ENCODE measurements at regions not wholly inside any gene's neighbourhood (a gene's known extent, or its start where the extent isn't known, plus 50 kb on each side); places are given as distances from the start of the nearest gene placed in this dataset.

GRCh38 chr12:72777806-72778205 lies 505.6 kb downstream of the TRHDE start:
- WGBS (ENCODE audit: insufficient coverage): no CpG with 5 or more reads among the region's 1 CpG
- Histone ChIP-seq H3K4me1 (ENCODE audit: control insufficient read depth in 2 of 2, insufficient read depth in 2 of 2, low read length in 2 of 2) (no peaks in the 10 kb centered on the region), H3K36me3 (replicated peaks in 1 of 2; ENCODE audit: control extremely low read depth in 1 of 2, control insufficient read depth in 1 of 2, extremely low read depth in 1 of 2, insufficient read depth in 2 of 2, low read length in 1 of 2) (no peaks in the 10 kb centered on the region), H3K4me2 (replicated peaks; ENCODE audit: low read depth, low read length, poor library complexity, severe bottlenecking) (no peak overlapping the region), H3K27me3 (replicated peaks in 1 of 4; ENCODE audit: control extremely low read depth in 1 of 4, control insufficient read depth in 3 of 4, insufficient read depth in 4 of 4, low read length in 3 of 4) (no peaks in the 10 kb centered on the region), H4K20me1 (ENCODE audit: control insufficient read depth, insufficient read depth, low read length, poor library complexity, severe bottlenecking) (no peaks in the 10 kb centered on the region), H3K9me3 (ENCODE audit: control extremely low read depth in 1 of 3, control insufficient read depth in 2 of 3, insufficient read depth in 1 of 3, low read length in 2 of 3) (peaks cover 0 to 4% (median 0%) of the 10 kb centered on the region in 3 donors), H3K9ac (ENCODE audit: low read length) (no peak overlapping the region), H3K4me3 (ENCODE audit: control extremely low read depth in 1 of 5, extremely low read depth in 1 of 5, insufficient read depth in 1 of 5, low read depth in 2 of 5, low read length in 4 of 5) (no peak overlapping the region), H3K27ac (ENCODE audit: low read length in 2 of 2) (no peak overlapping the region), H2AFZ (ENCODE audit: insufficient read depth, low read depth, low read length, poor library complexity, severe bottlenecking) (no peak overlapping the region), H3K79me2 (ENCODE audit: control insufficient read depth, insufficient read depth, low read length) (no peaks in the 10 kb centered on the region)
- intact Hi-C loops (cut with micrococcal nuclease): no loop called here
- no peak for DNase-seq
- no peaks in the 10 kb centered on the region for H3K27me3 Mint-ChIP-seq
- TF ChIP-seq CTCF (IDR thresholded peaks at IDR 0.05) (no peak), EZH2 (IDR thresholded peaks at IDR 0.05; ENCODE audit: borderline replicate concordance, insufficient read depth, low read depth, low read length, poor library complexity, severe bottlenecking) (no peak)
- H3K27ac Mint-ChIP-seq: no peak overlapping the region
- peaks cover 2% of the 10 kb centered on the region for H3K9me3 Mint-ChIP-seq (ENCODE audit: insufficient read depth)
- ChIA-PET POLR2A (no interaction called here), CTCF (no interaction called here)
- H3K4me3 Mint-ChIP-seq: no peak overlapping the region
- no peaks in the 10 kb centered on the region for H3K4me1 Mint-ChIP-seq
- no peak for ATAC-seq (ENCODE audit: low read depth)

- no peaks in the 10 kb centered on the region for H3K79me2 ChIP-seq (ENCODE audit: control insufficient read depth, insufficient read depth, low read length)
- no peaks in the 10 kb centered on the region for H4K20me1 ChIP-seq (ENCODE audit: control insufficient read depth, insufficient read depth, low read length, poor library complexity, severe bottlenecking)
- no peaks in the 10 kb centered on the region for H3K27me3 ChIP-seq (replicated peaks in 1 of 4; ENCODE audit: control extremely low read depth in 1 of 4, control insufficient read depth in 3 of 4, insufficient read depth in 4 of 4, low read length in 3 of 4)
- intact Hi-C loops (cut with micrococcal nuclease): no loop called here
- Mint-ChIP-seq H3K4me3 (no peak overlapping the region), H3K9me3 (ENCODE audit: insufficient read depth) (peaks cover 3% of the 10 kb centered on the region), H3K27me3 (no peaks in the 10 kb centered on the region), H3K27ac (no peak overlapping the region), H3K4me1 (no peaks in the 10 kb centered on the region)
- H2AFZ ChIP-seq (ENCODE audit: insufficient read depth, low read depth, low read length, poor library complexity, severe bottlenecking): no peak overlapping the region
- WGBS (ENCODE audit: insufficient coverage): no CpG with 5 or more reads among the region's 1 CpG
- H3K9me3 ChIP-seq (ENCODE audit: control extremely low read depth in 1 of 3, control insufficient read depth in 2 of 3, insufficient read depth in 1 of 3, low read length in 2 of 3): peaks cover 0 to 1% (median under 1%) of the 10 kb centered on the region in 3 donors
- no peaks in the 10 kb centered on the region for H3K4me1 ChIP-seq (ENCODE audit: control insufficient read depth in 2 of 2, insufficient read depth in 2 of 2, low read length in 2 of 2)
- no peak overlapping the region for H3K9ac ChIP-seq (ENCODE audit: low read length)
- ChIA-PET POLR2A (no interaction called here), CTCF (no interaction called here)
- no peaks in the 10 kb centered on the region for H3K36me3 ChIP-seq (replicated peaks in 1 of 2; ENCODE audit: control extremely low read depth in 1 of 2, control insufficient read depth in 1 of 2, extremely low read depth in 1 of 2, insufficient read depth in 2 of 2, low read length in 1 of 2)
- ATAC-seq (ENCODE audit: low read depth): no peak
- H3K4me3 ChIP-seq (ENCODE audit: control extremely low read depth in 1 of 5, extremely low read depth in 1 of 5, insufficient read depth in 1 of 5, low read depth in 2 of 5, low read length in 4 of 5): no peak overlapping the region
- H3K4me2 ChIP-seq (replicated peaks; ENCODE audit: low read depth, low read length, poor library complexity, severe bottlenecking): no peak overlapping the region
- TF ChIP-seq CTCF (IDR thresholded peaks at IDR 0.05) (no peak), EZH2 (IDR thresholded peaks at IDR 0.05; ENCODE audit: borderline replicate concordance, insufficient read depth, low read depth, low read length, poor library complexity, severe bottlenecking) (no peak)
- H3K27ac ChIP-seq (ENCODE audit: low read length in 2 of 2): no peak overlapping the region
- no peak for DNase-seq
Observed at GRCh38 chr12:72790273-72790672, 518.1 kb downstream of the TRHDE start.

All from B cell (primary cell).